NB4 (cell line): ENCODE measurements at regions not wholly inside any gene's neighbourhood (a gene's known extent, or its start where the extent isn't known, plus 50 kb on each side); places are given as distances from the start of the nearest gene placed in this dataset.

Source experiments
- MAX ChIP-seq: IDR thresholded peaks from 2 replicates; pipeline ENCODE4 v1.6.1; 2011; ENCODE audit warnings: low read depth, low read length
- TF ChIP-seq, protein P1 (sequence below): IDR thresholded peaks from one replicate; pipeline ENCODE4 v1.5.1; 2012; ENCODE audit warnings: low read depth, low read length

DNA sequence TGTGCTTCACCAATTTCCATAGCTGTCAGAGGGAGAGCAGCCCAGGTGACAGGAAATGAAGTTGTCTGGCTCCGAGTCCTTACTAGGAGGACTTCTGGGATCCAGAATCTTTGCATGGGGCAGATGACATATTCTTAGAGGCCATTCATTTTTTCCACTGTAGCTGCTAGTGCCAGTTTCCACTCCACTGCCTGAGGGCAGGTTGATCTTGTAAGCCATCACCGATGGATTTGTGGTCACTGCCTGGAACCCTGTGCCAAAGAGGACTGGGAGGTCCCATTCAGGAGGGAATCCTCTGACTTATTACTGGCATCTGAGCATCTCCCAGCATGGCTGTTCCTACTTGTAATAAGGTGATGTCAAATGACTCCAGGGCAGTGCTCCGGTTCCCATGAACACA lies 144.1 kb upstream of the KCNJ18 start:
- no peak for TF ChIP-seq MAX
- TF ChIP-seq, protein P1, sequence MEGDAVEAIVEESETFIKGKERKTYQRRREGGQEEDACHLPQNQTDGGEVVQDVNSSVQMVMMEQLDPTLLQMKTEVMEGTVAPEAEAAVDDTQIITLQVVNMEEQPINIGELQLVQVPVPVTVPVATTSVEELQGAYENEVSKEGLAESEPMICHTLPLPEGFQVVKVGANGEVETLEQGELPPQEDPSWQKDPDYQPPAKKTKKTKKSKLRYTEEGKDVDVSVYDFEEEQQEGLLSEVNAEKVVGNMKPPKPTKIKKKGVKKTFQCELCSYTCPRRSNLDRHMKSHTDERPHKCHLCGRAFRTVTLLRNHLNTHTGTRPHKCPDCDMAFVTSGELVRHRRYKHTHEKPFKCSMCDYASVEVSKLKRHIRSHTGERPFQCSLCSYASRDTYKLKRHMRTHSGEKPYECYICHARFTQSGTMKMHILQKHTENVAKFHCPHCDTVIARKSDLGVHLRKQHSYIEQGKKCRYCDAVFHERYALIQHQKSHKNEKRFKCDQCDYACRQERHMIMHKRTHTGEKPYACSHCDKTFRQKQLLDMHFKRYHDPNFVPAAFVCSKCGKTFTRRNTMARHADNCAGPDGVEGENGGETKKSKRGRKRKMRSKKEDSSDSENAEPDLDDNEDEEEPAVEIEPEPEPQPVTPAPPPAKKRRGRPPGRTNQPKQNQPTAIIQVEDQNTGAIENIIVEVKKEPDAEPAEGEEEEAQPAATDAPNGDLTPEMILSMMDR: no peak
